ENCODE measurements at regions not wholly inside any gene's neighbourhood (a gene's known extent, or its start where the extent isn't known, plus 50 kb on each side); places are given as distances from the start of the nearest gene placed in this dataset.

DNA sequence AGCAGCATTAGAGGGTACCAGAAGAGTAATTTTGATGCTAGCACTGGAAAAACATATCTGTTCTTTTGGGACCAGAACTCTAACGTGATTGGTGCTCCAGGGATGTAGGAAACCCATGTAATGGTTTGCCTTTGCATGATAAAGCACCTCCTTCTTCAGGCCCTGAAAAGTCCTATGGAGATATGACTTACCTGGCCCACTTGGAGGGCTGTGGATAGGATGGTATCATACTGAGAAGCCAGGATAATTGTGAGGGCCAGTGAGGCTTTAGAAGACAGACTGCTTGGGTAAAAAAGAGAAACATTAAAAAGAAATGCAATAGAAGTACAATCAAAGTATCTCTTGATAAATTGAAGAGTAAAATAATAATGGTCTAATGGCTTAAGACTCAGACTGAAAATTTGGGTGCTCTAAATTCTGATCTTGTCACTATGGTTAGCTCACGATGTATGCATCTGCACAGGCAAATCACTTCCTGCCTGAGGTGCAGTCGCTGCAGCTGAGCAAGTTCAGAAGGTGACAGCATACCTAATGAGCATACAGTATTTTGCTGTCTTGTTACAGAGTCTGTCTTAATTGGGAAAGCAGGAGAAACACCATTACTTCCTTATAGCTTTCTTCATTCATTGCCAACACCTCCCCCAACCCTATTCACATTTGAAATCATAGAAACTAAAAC is 371.5 kb downstream of the NUP35 start:
- dilution Hi-C loops (cut with MboI; ENCODE audit: extremely low pct_ligation_motif_present, low sequenced_read_pairs), result no loop called here
- Histone ChIP-seq H3K9ac (ENCODE audit: control insufficient read depth, extremely low read depth, insufficient read depth, low read length) (no peak overlapping the region), H3K4me3 (ENCODE audit: control insufficient read depth in 2 of 3, extremely low read depth in 1 of 3, insufficient read depth in 2 of 3, low read depth in 1 of 3, low read length in 3 of 3) (no peak overlapping the region), H3K4me1 (ENCODE audit: control insufficient read depth, extremely low read depth, insufficient read depth, low read length) (no peaks in the 10 kb centered on the region), H3K27me3 (ENCODE audit: control insufficient read depth, extremely low read depth, insufficient read depth, low read length) (no peaks in the 10 kb centered on the region), H2AFZ (ENCODE audit: control insufficient read depth, low read length) (no peak overlapping the region), H4K20me1 (ENCODE audit: control insufficient read depth, extremely low read depth, insufficient read depth, low read length) (no peaks in the 10 kb centered on the region), H3K9me3 (ENCODE audit: control insufficient read depth, low read depth, low read length) (no peaks in the 10 kb centered on the region), H3K4me2 (ENCODE audit: control insufficient read depth, extremely low read depth, insufficient read depth, low read depth, low read length) (no peak overlapping the region), H3K36me3 (ENCODE audit: control insufficient read depth in 2 of 2, extremely low read depth in 1 of 2, insufficient read depth in 2 of 2, low read length in 2 of 2) (no peaks in the 10 kb centered on the region), H3K79me2 (ENCODE audit: control insufficient read depth, insufficient read depth, low read length) (no peaks in the 10 kb centered on the region), H3K9me1 (ENCODE audit: control insufficient read depth, extremely low read depth, insufficient read depth, low read length) (no peaks in the 10 kb centered on the region), H3K27ac (ENCODE audit: control insufficient read depth, insufficient read depth, low read length) (no peak overlapping the region)
- TF ChIP-seq, protein P1, sequence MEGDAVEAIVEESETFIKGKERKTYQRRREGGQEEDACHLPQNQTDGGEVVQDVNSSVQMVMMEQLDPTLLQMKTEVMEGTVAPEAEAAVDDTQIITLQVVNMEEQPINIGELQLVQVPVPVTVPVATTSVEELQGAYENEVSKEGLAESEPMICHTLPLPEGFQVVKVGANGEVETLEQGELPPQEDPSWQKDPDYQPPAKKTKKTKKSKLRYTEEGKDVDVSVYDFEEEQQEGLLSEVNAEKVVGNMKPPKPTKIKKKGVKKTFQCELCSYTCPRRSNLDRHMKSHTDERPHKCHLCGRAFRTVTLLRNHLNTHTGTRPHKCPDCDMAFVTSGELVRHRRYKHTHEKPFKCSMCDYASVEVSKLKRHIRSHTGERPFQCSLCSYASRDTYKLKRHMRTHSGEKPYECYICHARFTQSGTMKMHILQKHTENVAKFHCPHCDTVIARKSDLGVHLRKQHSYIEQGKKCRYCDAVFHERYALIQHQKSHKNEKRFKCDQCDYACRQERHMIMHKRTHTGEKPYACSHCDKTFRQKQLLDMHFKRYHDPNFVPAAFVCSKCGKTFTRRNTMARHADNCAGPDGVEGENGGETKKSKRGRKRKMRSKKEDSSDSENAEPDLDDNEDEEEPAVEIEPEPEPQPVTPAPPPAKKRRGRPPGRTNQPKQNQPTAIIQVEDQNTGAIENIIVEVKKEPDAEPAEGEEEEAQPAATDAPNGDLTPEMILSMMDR (optimal IDR thresholded peaks at IDR 0.05 in 1 of 3, IDR thresholded peaks at IDR 0.05 in 1 of 3, conservative IDR thresholded peaks at IDR 0.05 in 1 of 3; ENCODE audit: extremely low read depth in 1 of 3, insufficient read depth in 2 of 3, low read length in 3 of 3), result no peak
- no peak for TF ChIP-seq EZH2 (IDR thresholded peaks at IDR 0.05; ENCODE audit: low read length)
- FAIRE-seq (no peak), DNase-seq (ENCODE audit: low read depth, low spot score) (no peak)

DNA sequence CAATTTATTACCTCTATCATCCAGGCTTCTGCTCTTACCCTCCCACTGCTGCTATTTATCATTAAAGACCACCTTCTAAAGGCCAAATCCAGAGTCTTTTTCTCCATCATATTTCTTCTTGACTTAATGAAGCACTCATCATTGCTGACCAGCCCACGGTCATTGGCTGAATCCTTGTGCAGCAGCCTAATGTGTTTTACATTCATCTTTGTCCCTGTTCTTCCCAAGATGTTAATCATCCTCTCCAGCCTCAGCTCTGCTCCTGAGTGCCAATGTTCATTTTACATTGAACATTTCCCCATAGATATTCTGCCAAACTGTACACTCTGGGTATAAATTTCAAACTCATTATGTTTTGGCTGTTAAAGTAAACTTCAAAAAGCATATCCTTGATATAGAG is 373.6 kb downstream of the NUP35 start:
- Histone ChIP-seq H3K4me3 (ENCODE audit: control insufficient read depth in 2 of 3, extremely low read depth in 1 of 3, insufficient read depth in 2 of 3, low read depth in 1 of 3, low read length in 3 of 3) (no peak overlapping the region), H3K27ac (ENCODE audit: control insufficient read depth, insufficient read depth, low read length) (no peak overlapping the region), H3K9ac (ENCODE audit: control insufficient read depth, extremely low read depth, insufficient read depth, low read length) (no peak overlapping the region), H3K79me2 (ENCODE audit: control insufficient read depth, insufficient read depth, low read length) (no peaks in the 10 kb centered on the region), H3K4me2 (ENCODE audit: control insufficient read depth, extremely low read depth, insufficient read depth, low read depth, low read length) (no peak overlapping the region), H3K4me1 (ENCODE audit: control insufficient read depth, extremely low read depth, insufficient read depth, low read length) (no peaks in the 10 kb centered on the region), H3K27me3 (ENCODE audit: control insufficient read depth, extremely low read depth, insufficient read depth, low read length) (no peaks in the 10 kb centered on the region), H3K36me3 (ENCODE audit: control insufficient read depth in 2 of 2, extremely low read depth in 1 of 2, insufficient read depth in 2 of 2, low read length in 2 of 2) (no peaks in the 10 kb centered on the region), H3K9me3 (ENCODE audit: control insufficient read depth, low read depth, low read length) (no peaks in the 10 kb centered on the region), H3K9me1 (ENCODE audit: control insufficient read depth, extremely low read depth, insufficient read depth, low read length) (no peaks in the 10 kb centered on the region), H2AFZ (ENCODE audit: control insufficient read depth, low read length) (no peak overlapping the region), H4K20me1 (ENCODE audit: control insufficient read depth, extremely low read depth, insufficient read depth, low read length) (no peaks in the 10 kb centered on the region)
- TF ChIP-seq EZH2 (IDR thresholded peaks at IDR 0.05; ENCODE audit: low read length), result no peak
- TF ChIP-seq, protein P1 (optimal IDR thresholded peaks at IDR 0.05 in 1 of 3, IDR thresholded peaks at IDR 0.05 in 1 of 3, conservative IDR thresholded peaks at IDR 0.05 in 1 of 3; ENCODE audit: extremely low read depth in 1 of 3, insufficient read depth in 2 of 3, low read length in 3 of 3), result no peak
- DNase-seq (ENCODE audit: low read depth, low spot score) (no peak), FAIRE-seq (no peak)
- dilution Hi-C loops (cut with MboI; ENCODE audit: extremely low pct_ligation_motif_present, low sequenced_read_pairs), result no loop called here

Measured in keratinocyte (primary cell).